DND-41 (cell line): ENCODE measurements at regions not wholly inside any gene's neighbourhood (a gene's known extent, or its start where the extent isn't known, plus 50 kb on each side); places are given as distances from the start of the nearest gene placed in this dataset.
"Not testable (repeated sequence)": the region's sequence is repeated elsewhere in the genome, so short reads cannot be mapped to it uniquely, and the experiment has no call there.

Experiments
- ATAC-seq: fragments of 200-7000 bp; cut with Tn5 transposase; 3 replicates; pipeline ENCODE4 v1.9.1; 2021; ENCODE audit warnings: low read depth; ENCODE audit not compliant: insufficient read depth
- DNase-seq: peaks from one replicate; pipeline ENCODE4 v3.0.0-alpha.2; 2020
- H2AFZ ChIP-seq: 2 replicates; pipeline ENCODE4 v1.6.0; 2012; ENCODE audit warnings: low read depth, low read length
- H3K27ac ChIP-seq: 2 replicates; pipeline ENCODE4 v1.5.1; 2012; ENCODE audit warnings: low read length, inconsistent platforms
- H3K27me3 ChIP-seq: fragments of 200-600 bp; sonication (generic); 2 replicates; pipeline ENCODE4 v1.6.0; 2012; ENCODE audit warnings: low read length, mild to moderate bottlenecking, inconsistent platforms; ENCODE audit not compliant: insufficient read depth, poor library complexity
- H3K36me3 ChIP-seq: 2 replicates; pipeline ENCODE4 v1.5.1; 2012; ENCODE audit warnings: low read length, inconsistent platforms; ENCODE audit not compliant: insufficient read depth
- H3K4me1 ChIP-seq: 2 replicates; pipeline ENCODE4 v1.5.1; 2012; ENCODE audit warnings: mild to moderate bottlenecking, low read length; ENCODE audit not compliant: insufficient read depth
- H3K4me2 ChIP-seq: 2 replicates; pipeline ENCODE4 v1.6.0; 2012; ENCODE audit warnings: mild to moderate bottlenecking, moderate library complexity, low read length, inconsistent platforms; ENCODE audit not compliant: insufficient read depth
- H3K4me3 ChIP-seq, 2 experiments: fragments of 200-600 bp in 1 of 2; shearing (Covaris generic) in 1 of 2; 2 replicates each; pipeline ENCODE4 v1.5.1; 2012 to 2016; ENCODE audit warnings: inconsistent platforms in 2 of 2, low read length in 2 of 2, mild to moderate bottlenecking in 2 of 2, low read depth in 1 of 2, moderate library complexity in 1 of 2
- H3K79me2 ChIP-seq: 2 replicates; pipeline ENCODE4 v1.6.0; 2012; ENCODE audit warnings: low read length, inconsistent platforms; ENCODE audit not compliant: insufficient read depth
- H3K9ac ChIP-seq: 2 replicates; pipeline ENCODE4 v1.6.0; 2012; ENCODE audit warnings: low read depth, mild to moderate bottlenecking, inconsistent platforms, low read length, moderate library complexity
- H3K9me3 ChIP-seq: 2 replicates; pipeline ENCODE4 v1.5.1; 2012; ENCODE audit warnings: low read length, moderate library complexity, mild to moderate bottlenecking, inconsistent platforms; ENCODE audit not compliant: insufficient read depth, severe bottlenecking
- H4K20me1 ChIP-seq: 2 replicates; pipeline ENCODE4 v1.6.0; 2012; ENCODE audit warnings: low read length; ENCODE audit not compliant: insufficient read depth
- EZH2 ChIP-seq: IDR thresholded peaks from 3 replicates; pipeline ENCODE4 v1.6.1; 2012; ENCODE audit warnings: borderline replicate concordance, low read depth, mild to moderate bottlenecking, moderate library complexity, low read length, inconsistent platforms; ENCODE audit not compliant: severe bottlenecking
- TF ChIP-seq, protein P1 (sequence below): IDR thresholded peaks from 2 replicates; pipeline ENCODE4 v1.5.1; 2012; ENCODE audit warnings: borderline replicate concordance, low read length, moderate library complexity, mild to moderate bottlenecking; ENCODE audit not compliant: poor library complexity, severe bottlenecking; ENCODE audit errors: extremely low read depth

DNA sequence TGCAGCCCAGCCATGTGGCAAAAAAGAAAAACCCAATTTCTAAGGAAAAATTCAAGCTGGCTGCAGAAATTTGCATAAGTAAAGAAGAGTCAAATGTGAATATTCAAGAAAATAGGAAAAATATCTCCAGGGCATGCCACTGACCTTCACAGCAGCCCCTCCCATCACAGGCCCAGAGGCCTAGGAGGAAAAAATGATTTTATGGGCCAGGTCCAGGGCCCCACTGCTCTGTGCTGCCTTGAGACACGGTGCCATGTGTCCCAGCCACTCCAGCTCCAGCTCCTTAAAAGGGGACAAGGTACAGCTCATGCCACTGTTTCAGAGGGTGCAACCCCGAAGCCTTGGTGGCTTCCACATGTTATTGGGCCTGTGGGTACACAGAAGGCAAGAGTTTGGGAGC lies 182.7 kb upstream of the FGF16 start:
- no peaks in the 10 kb centered on the region for H3K27me3 ChIP-seq
- peaks cover 2% of the 10 kb centered on the region for H3K9me3 ChIP-seq
- H3K27ac ChIP-seq, result no peak overlapping the region
- H2AFZ ChIP-seq, result no peak overlapping the region
- H4K20me1 ChIP-seq, result no peaks in the 10 kb centered on the region
- ATAC-seq (no peak), DNase-seq (no peak)
- no peaks in the 10 kb centered on the region for H3K79me2 ChIP-seq
- H3K4me1 ChIP-seq, result no peaks in the 10 kb centered on the region
- H3K4me2 ChIP-seq, result no peak overlapping the region
- H3K4me3 ChIP-seq, result no peak overlapping the region
- TF ChIP-seq EZH2, result no peak
- TF ChIP-seq, protein P1, sequence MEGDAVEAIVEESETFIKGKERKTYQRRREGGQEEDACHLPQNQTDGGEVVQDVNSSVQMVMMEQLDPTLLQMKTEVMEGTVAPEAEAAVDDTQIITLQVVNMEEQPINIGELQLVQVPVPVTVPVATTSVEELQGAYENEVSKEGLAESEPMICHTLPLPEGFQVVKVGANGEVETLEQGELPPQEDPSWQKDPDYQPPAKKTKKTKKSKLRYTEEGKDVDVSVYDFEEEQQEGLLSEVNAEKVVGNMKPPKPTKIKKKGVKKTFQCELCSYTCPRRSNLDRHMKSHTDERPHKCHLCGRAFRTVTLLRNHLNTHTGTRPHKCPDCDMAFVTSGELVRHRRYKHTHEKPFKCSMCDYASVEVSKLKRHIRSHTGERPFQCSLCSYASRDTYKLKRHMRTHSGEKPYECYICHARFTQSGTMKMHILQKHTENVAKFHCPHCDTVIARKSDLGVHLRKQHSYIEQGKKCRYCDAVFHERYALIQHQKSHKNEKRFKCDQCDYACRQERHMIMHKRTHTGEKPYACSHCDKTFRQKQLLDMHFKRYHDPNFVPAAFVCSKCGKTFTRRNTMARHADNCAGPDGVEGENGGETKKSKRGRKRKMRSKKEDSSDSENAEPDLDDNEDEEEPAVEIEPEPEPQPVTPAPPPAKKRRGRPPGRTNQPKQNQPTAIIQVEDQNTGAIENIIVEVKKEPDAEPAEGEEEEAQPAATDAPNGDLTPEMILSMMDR, result no peak
- no peaks in the 10 kb centered on the region for H3K36me3 ChIP-seq
- H3K9ac ChIP-seq, result no peak overlapping the region

DNA sequence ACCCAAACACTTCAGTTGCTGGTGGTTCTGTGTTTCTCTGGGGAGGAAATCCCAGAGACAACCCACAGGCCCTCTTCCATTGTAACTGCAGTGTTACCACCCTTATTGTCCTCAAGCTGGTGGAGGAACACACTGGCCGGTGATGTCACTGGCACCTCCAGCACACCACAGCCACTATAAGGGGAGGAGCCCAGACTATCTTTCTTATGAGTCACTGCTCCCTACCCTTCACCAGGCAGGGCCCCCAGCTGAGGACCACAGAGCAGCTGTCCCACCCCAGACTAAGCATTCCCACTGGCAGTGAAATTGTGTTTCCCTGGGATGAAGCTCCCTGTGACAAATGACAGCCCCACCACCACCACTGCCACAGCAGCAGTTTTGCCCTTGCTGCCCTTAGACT lies 171.8 kb upstream of the FGF16 start:
- DNase-seq (no peak), ATAC-seq (no peak)
- H3K79me2 ChIP-seq, result no peaks in the 10 kb centered on the region
- no peaks in the 10 kb centered on the region for H3K4me1 ChIP-seq
- H3K9ac ChIP-seq, result no peak overlapping the region
- TF ChIP-seq, protein P1, result no peak
- H3K27me3 ChIP-seq, result no peaks in the 10 kb centered on the region
- H3K4me3 ChIP-seq, result no peak overlapping the region
- no peaks in the 10 kb centered on the region for H4K20me1 ChIP-seq
- no peak overlapping the region for H3K4me2 ChIP-seq
- no peak overlapping the region for H3K27ac ChIP-seq
- H3K9me3 ChIP-seq, result no peaks in the 10 kb centered on the region
- H3K36me3 ChIP-seq, result no peaks in the 10 kb centered on the region
- H2AFZ ChIP-seq, result no peak overlapping the region

DNA sequence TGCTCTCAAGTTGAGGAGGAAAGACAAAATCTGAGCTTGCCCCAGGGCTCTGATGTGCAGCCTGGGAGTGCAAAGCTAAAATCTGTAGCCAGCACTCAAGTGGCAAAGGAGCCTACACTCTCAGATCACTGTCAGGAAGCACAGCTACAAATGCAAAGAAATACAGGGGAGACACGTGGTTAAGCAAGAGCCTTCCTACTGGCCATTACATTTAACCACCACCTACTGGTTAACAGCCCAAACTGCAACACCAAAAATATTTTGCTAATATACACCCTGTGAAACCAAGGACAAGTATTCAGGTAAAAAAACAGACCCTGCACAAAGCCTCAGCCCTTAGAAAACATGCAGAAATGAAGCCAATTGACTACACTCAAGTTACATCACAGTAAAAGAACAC lies 170.4 kb upstream of the FGF16 start:
- Histone ChIP-seq H3K9ac (no peak overlapping the region), H3K9me3 (no peaks in the 10 kb centered on the region), H2AFZ (no peak overlapping the region), H3K27me3 (no peaks in the 10 kb centered on the region), H3K4me1 (no peaks in the 10 kb centered on the region), H3K36me3 (no peaks in the 10 kb centered on the region), H3K4me2 (no peak overlapping the region), H3K4me3 (no peak overlapping the region), H3K27ac (no peak overlapping the region), H3K79me2 (no peaks in the 10 kb centered on the region), H4K20me1 (no peaks in the 10 kb centered on the region)
- no peak for DNase-seq
- TF ChIP-seq, protein P1, result peak; percentile 9
- TF ChIP-seq EZH2, result no peak
- ATAC-seq, result no peak

GRCh38 chrX:77277911-77278310 lies 169.3 kb upstream of the FGF16 start:
- ATAC-seq (no peak), DNase-seq (no peak)
- no peaks in the 10 kb centered on the region for H3K4me1 ChIP-seq
- H3K4me2 ChIP-seq, result no peak overlapping the region
- no peak overlapping the region for H2AFZ ChIP-seq
- no peaks in the 10 kb centered on the region for H3K27me3 ChIP-seq
- no peak overlapping the region for H3K9ac ChIP-seq
- no peaks in the 10 kb centered on the region for H4K20me1 ChIP-seq
- H3K9me3 ChIP-seq, result no peaks in the 10 kb centered on the region
- H3K4me3 ChIP-seq, result no peak overlapping the region
- H3K79me2 ChIP-seq, result no peaks in the 10 kb centered on the region
- H3K36me3 ChIP-seq, result no peaks in the 10 kb centered on the region
- TF ChIP-seq EZH2, result no peak
- TF ChIP-seq, protein P1, result no peak
- no peak overlapping the region for H3K27ac ChIP-seq

- H3K36me3 ChIP-seq, H3K4me2 ChIP-seq, H3K4me1 ChIP-seq, DNase-seq, H3K4me3 ChIP-seq, H3K27me3 ChIP-seq, H3K27ac ChIP-seq, ATAC-seq, H2AFZ ChIP-seq, H3K79me2 ChIP-seq, H4K20me1 ChIP-seq, H3K9me3 ChIP-seq, H3K9ac ChIP-seq: not testable (repeated sequence)
Observed at GRCh38 chrX:77279373-77279772, 167.8 kb upstream of the FGF16 start.
